Fibroblast of upper back skin (primary cell): ENCODE measurements at regions not wholly inside any gene's neighbourhood (a gene's known extent, or its start where the extent isn't known, plus 50 kb on each side); places are given as distances from the start of the nearest gene placed in this dataset.

Source experiments
- DNase-seq: peaks from one replicate; pipeline ENCODE4 v3.0.0-alpha.2; 2013

- peak; percentile 87 for DNase-seq
Observed at GRCh38 chr11:42524534-42525227, 787.1 kb upstream of the API5 start.

GRCh38 chr11:42526426-42526825 lies 785.4 kb upstream of the API5 start:
- DNase-seq = no peak

GRCh38 chr11:42528471-42528870 lies 783.3 kb upstream of the API5 start:
- DNase-seq = no peak

GRCh38 chr11:42528911-42529310 lies 782.9 kb upstream of the API5 start:
- DNase-seq = no peak

GRCh38 chr11:42536611-42537360 lies 775.0 kb upstream of the API5 start:
- DNase-seq = no peak

- DNase-seq = no peak
Observed at GRCh38 chr11:42542336-42542735, 769.5 kb upstream of the API5 start.

GRCh38 chr11:42543844-42544419 lies 767.9 kb upstream of the API5 start:
- no peak for DNase-seq

GRCh38 chr11:42544726-42545125 lies 767.1 kb upstream of the API5 start:
- no peak for DNase-seq

- DNase-seq = no peak
Observed at GRCh38 chr11:42545954-42546353, 765.8 kb upstream of the API5 start.

- peak; percentile 12 for DNase-seq
Observed at GRCh38 chr11:42552786-42553185, 759.0 kb upstream of the API5 start.

- peak; percentile 2 for DNase-seq
Observed at GRCh38 chr11:42555190-42555589, 756.6 kb upstream of the API5 start.

- peak; percentile 0 for DNase-seq
Observed at GRCh38 chr11:42571131-42571877, 740.5 kb upstream of the API5 start.

- DNase-seq = no peak
Observed at GRCh38 chr11:42571878-42572610, 739.8 kb upstream of the API5 start.

- no peak for DNase-seq
Observed at GRCh38 chr11:42576318-42576717, 735.5 kb upstream of the API5 start.

GRCh38 chr11:42589286-42589685 lies 722.5 kb upstream of the API5 start:
- DNase-seq = no peak

- no peak for DNase-seq
Observed at GRCh38 chr11:42591841-42592240, 720.0 kb upstream of the API5 start.

- DNase-seq = no peak
Observed at GRCh38 chr11:42593441-42593840, 718.4 kb upstream of the API5 start.

GRCh38 chr11:42595876-42596275 lies 715.9 kb upstream of the API5 start:
- DNase-seq = no peak

- no peak for DNase-seq
Observed at GRCh38 chr11:42596576-42597145, 715.1 kb upstream of the API5 start.

- DNase-seq = no peak
Observed at GRCh38 chr11:42598341-42598740, 713.5 kb upstream of the API5 start.

- peak; percentile 14 for DNase-seq
Observed at GRCh38 chr11:42620796-42621195, 691.0 kb upstream of the API5 start.
